Right lobe of liver (tissue), 4 donors: ENCODE measurements at regions not wholly inside any gene's neighbourhood (a gene's known extent, or its start where the extent isn't known, plus 50 kb on each side); places are given as distances from the start of the nearest gene placed in this dataset.

Experiments used
- POLR2A ChIP-seq: fragments of 450-650 bp; IDR thresholded peaks from one replicate; pipeline ENCODE4 v1.6.1; 2017; ENCODE audit warnings: antibody characterized with exemption, mild to moderate bottlenecking
- TF ChIP-seq, protein P1 (sequence below), 4 donors: fragments of 200-600 bp in 3 of 4; fragments of 450-650 bp in 1 of 4; IDR thresholded peaks; one replicate each; pipeline versions ENCODE4 v1.5.1 to v1.8.0; 2016 to 2022; ENCODE audit warnings: antibody characterized with exemption in 4 of 4, mild to moderate bottlenecking in 2 of 4
- donor health status: DM: no; HTN: no; CAD: no.
- donor health status: DM: no; HTN: no; CAD: no.
- donor health status: DM: no; HTN: yes; CAD: no.

DNA sequence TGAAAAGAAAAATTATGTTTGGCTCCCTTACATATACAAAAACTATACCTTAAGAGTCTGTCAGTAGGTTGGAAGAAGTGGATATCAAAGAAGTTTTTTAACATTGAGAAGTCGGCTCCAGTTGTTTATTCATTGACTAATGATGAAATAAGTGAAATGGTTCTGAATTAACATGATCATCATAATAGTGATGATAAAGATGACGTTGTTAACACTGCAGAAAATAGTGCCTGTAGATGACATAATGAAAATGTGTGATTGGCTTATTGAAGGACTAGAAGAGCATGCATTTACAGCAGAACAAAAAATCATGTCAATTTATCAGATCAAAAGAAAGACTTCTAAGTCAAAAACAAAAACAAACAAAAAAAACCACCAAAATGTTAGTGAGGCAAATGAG is 1125.4 kb upstream of the NXPH2 start:
- no peak for TF ChIP-seq POLR2A
- TF ChIP-seq, protein P1, sequence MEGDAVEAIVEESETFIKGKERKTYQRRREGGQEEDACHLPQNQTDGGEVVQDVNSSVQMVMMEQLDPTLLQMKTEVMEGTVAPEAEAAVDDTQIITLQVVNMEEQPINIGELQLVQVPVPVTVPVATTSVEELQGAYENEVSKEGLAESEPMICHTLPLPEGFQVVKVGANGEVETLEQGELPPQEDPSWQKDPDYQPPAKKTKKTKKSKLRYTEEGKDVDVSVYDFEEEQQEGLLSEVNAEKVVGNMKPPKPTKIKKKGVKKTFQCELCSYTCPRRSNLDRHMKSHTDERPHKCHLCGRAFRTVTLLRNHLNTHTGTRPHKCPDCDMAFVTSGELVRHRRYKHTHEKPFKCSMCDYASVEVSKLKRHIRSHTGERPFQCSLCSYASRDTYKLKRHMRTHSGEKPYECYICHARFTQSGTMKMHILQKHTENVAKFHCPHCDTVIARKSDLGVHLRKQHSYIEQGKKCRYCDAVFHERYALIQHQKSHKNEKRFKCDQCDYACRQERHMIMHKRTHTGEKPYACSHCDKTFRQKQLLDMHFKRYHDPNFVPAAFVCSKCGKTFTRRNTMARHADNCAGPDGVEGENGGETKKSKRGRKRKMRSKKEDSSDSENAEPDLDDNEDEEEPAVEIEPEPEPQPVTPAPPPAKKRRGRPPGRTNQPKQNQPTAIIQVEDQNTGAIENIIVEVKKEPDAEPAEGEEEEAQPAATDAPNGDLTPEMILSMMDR (IDR thresholded peaks at IDR 0.05), result no peak
